Spinal cord (tissue), 9 donors: ENCODE measurements at regions not wholly inside any gene's neighbourhood (a gene's known extent, or its start where the extent isn't known, plus 50 kb on each side); places are given as distances from the start of the nearest gene placed in this dataset.

Experiments
- DNase-seq, 6 donors: peaks; one replicate each; pipeline versions ENCODE4 v3.0.0 to v3.0.0-alpha.2; 2013 to 2015; ENCODE audit warnings: low spot score in 6 of 6, low read depth in 4 of 6
- H3K27ac ChIP-seq: one replicate; pipeline ENCODE4 v1.5.1; 2013; ENCODE audit warnings: low read depth, low read length, control low read depth
- H3K27me3 ChIP-seq: one replicate; pipeline ENCODE4 v1.6.1; 2013; ENCODE audit warnings: low read length; ENCODE audit not compliant: control insufficient read depth, insufficient read depth
- H3K36me3 ChIP-seq: one replicate; pipeline ENCODE4 v1.6.1; 2013; ENCODE audit warnings: low read length; ENCODE audit not compliant: control insufficient read depth, insufficient read depth
- H3K4me1 ChIP-seq: one replicate; pipeline ENCODE4 v1.6.1; 2013; ENCODE audit warnings: low read length; ENCODE audit not compliant: control insufficient read depth, insufficient read depth
- H3K4me3 ChIP-seq: one replicate; pipeline ENCODE4 v1.5.1; 2013; ENCODE audit warnings: low read depth, low read length, control low read depth
- H3K9me3 ChIP-seq: one replicate; pipeline ENCODE4 v1.6.1; 2013; ENCODE audit warnings: low read length; ENCODE audit not compliant: control insufficient read depth, insufficient read depth
- WGBS: methylation state at CpG from one replicate; pipeline ENCODE4 v1.1.5; 2013; ENCODE audit warnings: missing lambda C conversion rate; ENCODE audit not compliant: insufficient coverage; 5-methylcytosine and 5-hydroxymethylcytosine counted together
- donor health status: healthy.

DNA sequence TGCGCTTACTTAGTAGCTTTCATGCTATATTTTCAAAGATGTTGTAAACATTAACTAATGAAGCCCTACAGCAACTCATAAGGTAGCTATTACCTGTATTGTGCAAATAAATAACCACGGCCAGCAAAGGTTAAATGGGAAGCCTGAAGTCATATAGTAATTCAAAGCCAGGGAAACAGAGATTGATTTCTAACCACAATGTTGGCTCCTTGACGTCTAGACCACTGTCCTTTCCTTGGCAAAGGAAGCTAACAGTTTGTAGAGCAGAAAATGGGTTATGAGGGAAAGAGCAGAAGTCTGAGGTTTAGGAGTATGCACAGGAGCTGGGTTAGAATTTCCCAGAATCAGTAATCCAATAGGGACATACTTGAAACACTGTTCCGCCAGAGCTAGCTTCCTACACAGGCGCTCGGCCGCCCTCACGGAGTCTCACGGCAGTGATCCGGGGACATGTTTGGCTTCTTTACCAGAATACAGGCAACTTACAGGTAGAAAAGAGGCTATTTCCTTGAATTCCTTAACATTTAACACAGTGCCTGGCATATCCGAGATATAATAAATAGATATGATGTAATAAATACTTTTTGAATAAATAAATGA, 298.8 kb upstream of the LYPLAL1 start:
- H3K27me3 ChIP-seq, result no peaks in the 10 kb centered on the region
- H3K36me3 ChIP-seq, result no peaks in the 10 kb centered on the region
- 100% methylated on average over 4 of the region's 11 CpGs for WGBS
- H3K4me1 ChIP-seq, result no peaks in the 10 kb centered on the region
- no peak overlapping the region for H3K4me3 ChIP-seq
- no peaks in the 10 kb centered on the region for H3K9me3 ChIP-seq
- DNase-seq, result no peak
- no peak overlapping the region for H3K27ac ChIP-seq

DNA sequence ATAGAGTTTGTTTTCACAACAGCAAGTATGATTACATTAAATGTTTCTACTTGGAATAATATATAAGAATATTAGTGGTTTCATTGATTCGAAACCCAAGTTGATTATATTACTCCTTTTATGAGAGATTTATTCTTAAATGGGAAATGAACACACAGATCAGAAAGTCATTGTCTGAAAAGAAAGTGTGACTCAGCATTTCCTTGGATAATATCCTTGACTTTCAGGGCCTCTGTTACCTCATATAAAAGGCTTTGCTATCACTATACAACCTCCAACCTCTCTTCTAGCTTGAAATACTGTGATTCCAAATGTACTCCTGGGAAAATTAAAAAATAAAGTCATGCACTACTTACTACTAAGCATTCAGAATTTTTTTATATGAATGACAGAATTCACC, 295.3 kb upstream of the LYPLAL1 start:
- Histone ChIP-seq H3K36me3 (no peaks in the 10 kb centered on the region), H3K9me3 (no peaks in the 10 kb centered on the region), H3K4me3 (no peak overlapping the region), H3K4me1 (no peaks in the 10 kb centered on the region), H3K27ac (no peak overlapping the region), H3K27me3 (no peaks in the 10 kb centered on the region)
- WGBS, result no CpG with 5 or more reads among the region's 1 CpG
- no peak for DNase-seq

GRCh38 chr1:218880484-218881060, 293.1 kb upstream of the LYPLAL1 start:
- no peaks in the 10 kb centered on the region for H3K36me3 ChIP-seq
- no peak for DNase-seq
- WGBS, result 94% methylated on average over 2 of the region's 5 CpGs

DNA sequence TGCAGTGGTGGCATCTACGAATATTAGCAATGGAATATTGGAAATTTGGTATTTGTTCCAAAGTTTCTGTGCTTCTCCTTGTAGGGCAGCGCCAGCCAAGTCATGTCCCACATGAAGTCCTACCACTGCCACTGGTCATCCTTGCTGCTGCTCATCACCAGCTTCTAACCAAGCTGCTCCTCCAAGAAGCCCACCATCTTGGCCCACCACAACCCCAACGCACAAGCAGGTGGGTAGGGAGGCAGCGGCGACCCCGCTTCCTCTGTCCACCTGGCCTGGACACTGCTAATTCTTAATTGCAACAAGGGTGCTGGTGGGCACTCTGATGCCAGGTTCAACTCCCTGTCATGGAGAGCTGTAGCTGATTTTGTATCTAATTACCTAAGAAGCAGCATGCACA, 291.2 kb upstream of the LYPLAL1 start:
- Histone ChIP-seq H3K36me3 (no peaks in the 10 kb centered on the region), H3K4me3 (no peak overlapping the region), H3K27me3 (no peaks in the 10 kb centered on the region), H3K9me3 (no peaks in the 10 kb centered on the region), H3K4me1 (no peaks in the 10 kb centered on the region), H3K27ac (no peak overlapping the region)
- DNase-seq, result no peak
- WGBS, result 100% methylated on average over 1 of the region's 6 CpGs

More at GRCh38 chr1:218880484-218881060, 293.1 kb upstream of the LYPLAL1 start:
- H3K27ac ChIP-seq, result no peak overlapping the region
- H3K4me3 ChIP-seq, result no peak overlapping the region
- no peaks in the 10 kb centered on the region for H3K4me1 ChIP-seq
- no peaks in the 10 kb centered on the region for H3K9me3 ChIP-seq
- no peaks in the 10 kb centered on the region for H3K27me3 ChIP-seq

DNA sequence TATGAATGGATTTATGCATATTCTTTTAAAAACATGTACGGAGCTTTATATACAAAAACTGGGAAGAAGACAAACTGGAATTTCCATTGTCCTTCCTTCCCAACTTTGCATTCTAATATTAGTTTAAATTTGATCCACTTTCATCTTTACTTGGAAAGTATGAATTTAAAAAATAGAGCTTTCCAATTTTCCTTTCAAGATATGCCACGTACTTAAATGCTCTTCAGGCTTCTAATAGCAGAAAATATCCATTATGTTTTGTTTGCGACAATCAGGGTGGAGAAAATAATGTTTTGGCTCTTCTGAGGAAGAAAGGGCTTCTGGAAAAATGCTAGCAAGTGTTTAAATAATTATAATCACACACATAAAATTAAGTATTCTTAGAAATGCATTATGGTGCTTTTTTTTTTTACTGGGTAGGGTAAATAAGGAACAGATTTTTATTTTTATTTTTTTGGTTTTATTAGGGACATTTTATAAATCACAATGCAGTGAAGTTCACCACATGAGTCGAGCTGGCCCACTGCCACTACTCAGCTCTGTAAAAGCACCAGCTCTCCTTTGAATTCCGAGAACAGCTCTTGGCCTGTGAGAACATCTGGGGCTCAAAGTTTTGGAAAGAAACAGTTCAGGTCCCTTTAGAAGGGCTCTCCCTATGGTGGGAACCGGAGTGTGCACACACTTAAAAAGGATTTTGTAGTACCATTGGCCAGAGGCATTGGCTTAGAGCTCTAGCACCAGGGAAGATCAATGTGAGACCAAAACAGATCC, 287.4 kb upstream of the LYPLAL1 start:
- no peaks in the 10 kb centered on the region for H3K27me3 ChIP-seq
- no peaks in the 10 kb centered on the region for H3K36me3 ChIP-seq
- 44% methylated on average over 2 of the region's 6 CpGs for WGBS
- no peak overlapping the region for H3K27ac ChIP-seq
- peak; percentile 8 to 81 (median 28) for DNase-seq
- H3K4me3 ChIP-seq, result no peak overlapping the region
- H3K9me3 ChIP-seq, result no peaks in the 10 kb centered on the region
- no peaks in the 10 kb centered on the region for H3K4me1 ChIP-seq

GRCh38 chr1:218887141-218887925, 286.3 kb upstream of the LYPLAL1 start:
- H3K4me3 ChIP-seq, result no peak overlapping the region
- DNase-seq, result peak in 1 of 6 donors; percentile 71
- H3K4me1 ChIP-seq, result no peaks in the 10 kb centered on the region
- H3K27me3 ChIP-seq, result no peaks in the 10 kb centered on the region
- no peaks in the 10 kb centered on the region for H3K36me3 ChIP-seq
- H3K27ac ChIP-seq, result no peak overlapping the region
- 50% methylated on average over 4 of the region's 5 CpGs for WGBS
- H3K9me3 ChIP-seq, result no peaks in the 10 kb centered on the region

- no peaks in the 10 kb centered on the region for H3K4me1 ChIP-seq
- no CpG with 5 or more reads among the region's 3 CpGs for WGBS
- H3K9me3 ChIP-seq, result no peaks in the 10 kb centered on the region
- no peaks in the 10 kb centered on the region for H3K36me3 ChIP-seq
- H3K27ac ChIP-seq, result no peak overlapping the region
- H3K27me3 ChIP-seq, result no peaks in the 10 kb centered on the region
- H3K4me3 ChIP-seq, result no peak overlapping the region
- DNase-seq, result peak in 1 of 6 donors; percentile 44
Measured at GRCh38 chr1:218890451-218890850, 283.2 kb upstream of the LYPLAL1 start.

GRCh38 chr1:218891577-218891976, 282.1 kb upstream of the LYPLAL1 start:
- H3K27ac ChIP-seq, result no peak overlapping the region
- H3K9me3 ChIP-seq, result no peaks in the 10 kb centered on the region
- no peak for DNase-seq
- no peaks in the 10 kb centered on the region for H3K27me3 ChIP-seq
- no CpG with 5 or more reads among the region's 5 CpGs for WGBS
- H3K4me1 ChIP-seq, result no peaks in the 10 kb centered on the region
- H3K4me3 ChIP-seq, result no peak overlapping the region
- no peaks in the 10 kb centered on the region for H3K36me3 ChIP-seq

GRCh38 chr1:218895064-218895587, 278.6 kb upstream of the LYPLAL1 start:
- Histone ChIP-seq H3K36me3 (no peaks in the 10 kb centered on the region), H3K4me1 (no peaks in the 10 kb centered on the region), H3K4me3 (no peak overlapping the region), H3K9me3 (no peaks in the 10 kb centered on the region), H3K27me3 (no peaks in the 10 kb centered on the region), H3K27ac (no peak overlapping the region)
- WGBS, result 92% methylated on average over 1 of the region's 3 CpGs
- DNase-seq, result no peak
